ENCODE measurements at regions not wholly inside any gene's neighbourhood (a gene's known extent, or its start where the extent isn't known, plus 50 kb on each side); places are given as distances from the start of the nearest gene placed in this dataset.

DNA sequence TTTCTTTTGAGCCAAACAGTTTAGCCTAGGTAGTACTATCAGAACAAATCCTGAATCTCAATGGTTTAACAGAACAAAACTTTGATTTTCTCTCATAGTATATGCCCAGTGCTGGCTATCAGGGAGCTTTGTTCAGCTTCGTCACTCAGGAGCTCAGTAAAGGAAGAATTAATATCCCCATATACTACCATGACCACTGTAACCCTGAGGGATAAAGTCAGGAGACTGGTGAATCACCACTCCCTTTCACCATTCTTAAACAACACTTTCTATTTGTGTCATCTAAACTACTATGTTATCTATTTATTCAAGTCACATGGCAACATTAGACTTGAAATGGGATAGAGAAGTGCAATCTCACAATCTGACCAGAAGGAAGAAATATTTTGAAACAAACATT is 522.6 kb upstream of the COX7C start:
- no peak overlapping the region for H3K18ac ChIP-seq (ENCODE audit: low read length)
- H4K91ac ChIP-seq (ENCODE audit: low read depth, low read length, poor library complexity): no peak overlapping the region
- no peak overlapping the region for H3K4me3 ChIP-seq (ENCODE audit: low read length in 2 of 2)
- no peak overlapping the region for H4K8ac ChIP-seq (ENCODE audit: low read depth, low read length)
- H3K4ac ChIP-seq (ENCODE audit: low read length): no peak overlapping the region
- no peak overlapping the region for H2BK12ac ChIP-seq (ENCODE audit: low read length)
- no peak overlapping the region for H2AFZ ChIP-seq (ENCODE audit: low read length)
- no peak overlapping the region for H2BK15ac ChIP-seq (ENCODE audit: low read length)
- no peak overlapping the region for H3K9ac ChIP-seq (ENCODE audit: low read depth, low read length, poor library complexity)
- no peak overlapping the region for H2BK5ac ChIP-seq (ENCODE audit: low read length)
- H3K14ac ChIP-seq (ENCODE audit: low read length): no peak overlapping the region
- no peaks in the 10 kb centered on the region for H3K79me1 ChIP-seq (ENCODE audit: low read depth, low read length)
- DNase-seq (ENCODE audit: low spot score): no peak
- H3K27me3 ChIP-seq (ENCODE audit: control insufficient read depth in 3 of 3, insufficient read depth in 3 of 3, low read depth in 1 of 3, low read length in 3 of 3): no peaks in the 10 kb centered on the region
- H2BK120ac ChIP-seq (ENCODE audit: low read depth, low read length): no peak overlapping the region
- no peaks in the 10 kb centered on the region for H3K9me3 ChIP-seq (replicated peaks in 1 of 2; ENCODE audit: control insufficient read depth in 2 of 2, insufficient read depth in 1 of 2, low read depth in 1 of 2, low read length in 2 of 2)
- no peaks in the 10 kb centered on the region for H3K4me1 ChIP-seq (ENCODE audit: control insufficient read depth in 2 of 2, insufficient read depth in 1 of 2, low read depth in 1 of 2, low read length in 2 of 2)
- H2AK5ac ChIP-seq (ENCODE audit: low read depth, low read length): no peak overlapping the region
- H3K27ac ChIP-seq (replicated peaks; ENCODE audit: low read length): no peak overlapping the region
- WGBS, 2 donors (ENCODE audit: extremely low coverage in 2 of 2, insufficient read length in 2 of 2, insufficient replicate concordance in 1 of 2): no CpG with 5 or more reads among the region's 1 CpG
- H3K36me3 ChIP-seq (replicated peaks in 1 of 2; ENCODE audit: control insufficient read depth in 2 of 2, insufficient read depth in 2 of 2, low read length in 2 of 2): no peaks in the 10 kb centered on the region
- no peak overlapping the region for H3K4me2 ChIP-seq (ENCODE audit: insufficient read depth, low read length, poor library complexity, severe bottlenecking)
- H3K23ac ChIP-seq (ENCODE audit: low read depth, low read length, poor library complexity): no peak overlapping the region

DNA sequence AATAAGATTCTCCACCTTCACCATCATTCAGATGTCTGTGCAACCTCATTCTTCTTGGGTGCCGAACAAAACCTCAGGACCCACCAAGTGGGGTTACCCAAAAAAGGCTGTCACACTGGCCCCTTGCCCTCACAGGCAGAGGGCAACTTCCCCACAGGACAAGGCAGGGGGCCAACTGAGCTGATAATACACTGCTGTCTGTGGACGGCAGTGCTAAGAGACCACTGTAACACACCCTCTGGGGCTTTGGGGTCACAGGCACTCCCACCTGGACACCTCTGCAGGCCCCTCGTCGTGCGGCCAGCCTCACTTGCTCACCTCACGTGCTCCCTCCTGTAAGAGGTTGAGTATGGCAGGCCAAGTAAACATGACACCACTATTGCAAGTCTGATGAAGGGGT is 515.8 kb upstream of the COX7C start:
- no peak overlapping the region for H3K4ac ChIP-seq (ENCODE audit: low read length)
- no CpG with 5 or more reads among the region's 6 CpGs for WGBS, 2 donors (ENCODE audit: extremely low coverage in 2 of 2, insufficient read length in 2 of 2, insufficient replicate concordance in 1 of 2)
- no peak overlapping the region for H3K4me3 ChIP-seq (ENCODE audit: low read length in 2 of 2)
- H2BK120ac ChIP-seq (ENCODE audit: low read depth, low read length): no peak overlapping the region
- no peak overlapping the region for H3K4me2 ChIP-seq (ENCODE audit: insufficient read depth, low read length, poor library complexity, severe bottlenecking)
- H3K4me1 ChIP-seq (ENCODE audit: control insufficient read depth in 2 of 2, insufficient read depth in 1 of 2, low read depth in 1 of 2, low read length in 2 of 2): no peaks in the 10 kb centered on the region
- H3K27me3 ChIP-seq (ENCODE audit: control insufficient read depth in 3 of 3, insufficient read depth in 3 of 3, low read depth in 1 of 3, low read length in 3 of 3): no peaks in the 10 kb centered on the region
- DNase-seq (ENCODE audit: low spot score): no peak
- no peak overlapping the region for H2BK15ac ChIP-seq (ENCODE audit: low read length)
- no peak overlapping the region for H4K8ac ChIP-seq (ENCODE audit: low read depth, low read length)
- no peak overlapping the region for H2AFZ ChIP-seq (ENCODE audit: low read length)
- H3K14ac ChIP-seq (ENCODE audit: low read length): no peak overlapping the region
- no peaks in the 10 kb centered on the region for H3K79me1 ChIP-seq (ENCODE audit: low read depth, low read length)
- no peak overlapping the region for H4K91ac ChIP-seq (ENCODE audit: low read depth, low read length, poor library complexity)
- H3K27ac ChIP-seq (replicated peaks; ENCODE audit: low read length): no peak overlapping the region
- no peak overlapping the region for H3K18ac ChIP-seq (ENCODE audit: low read length)
- H3K36me3 ChIP-seq (replicated peaks in 1 of 2; ENCODE audit: control insufficient read depth in 2 of 2, insufficient read depth in 2 of 2, low read length in 2 of 2): no peaks in the 10 kb centered on the region
- no peak overlapping the region for H2AK5ac ChIP-seq (ENCODE audit: low read depth, low read length)
- no peak overlapping the region for H3K9ac ChIP-seq (ENCODE audit: low read depth, low read length, poor library complexity)
- H2BK12ac ChIP-seq (ENCODE audit: low read length): no peak overlapping the region
- no peak overlapping the region for H2BK5ac ChIP-seq (ENCODE audit: low read length)
- no peaks in the 10 kb centered on the region for H3K9me3 ChIP-seq (replicated peaks in 1 of 2; ENCODE audit: control insufficient read depth in 2 of 2, insufficient read depth in 1 of 2, low read depth in 1 of 2, low read length in 2 of 2)
- no peak overlapping the region for H3K23ac ChIP-seq (ENCODE audit: low read depth, low read length, poor library complexity)

DNA sequence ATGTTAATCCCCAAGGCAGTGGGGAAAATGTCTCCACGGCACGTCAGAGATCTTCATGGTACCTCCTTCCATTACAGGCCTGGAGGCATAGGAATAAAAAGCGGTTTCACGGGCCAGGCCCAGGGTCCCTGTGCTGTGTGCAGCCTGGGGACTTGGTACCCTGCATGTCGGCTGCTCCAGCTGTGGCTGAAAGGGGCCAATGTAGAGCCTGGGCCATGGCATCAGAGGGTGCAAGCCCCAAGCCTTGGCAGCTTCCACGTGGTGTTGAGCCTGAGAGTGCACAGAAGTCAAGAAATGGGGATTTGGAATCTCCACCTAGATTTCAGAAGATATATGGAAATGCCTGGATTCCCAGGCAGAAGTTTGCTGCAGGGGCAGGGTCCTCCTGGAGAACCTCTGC is 508.9 kb upstream of the COX7C start:
- Histone ChIP-seq H2BK15ac (ENCODE audit: low read length) (no peak overlapping the region), H3K4me2 (ENCODE audit: insufficient read depth, low read length, poor library complexity, severe bottlenecking) (no peak overlapping the region), H3K9ac (ENCODE audit: low read depth, low read length, poor library complexity) (no peak overlapping the region), H3K79me1 (ENCODE audit: low read depth, low read length) (no peaks in the 10 kb centered on the region), H4K91ac (ENCODE audit: low read depth, low read length, poor library complexity) (no peak overlapping the region), H3K14ac (ENCODE audit: low read length) (no peak overlapping the region), H2AK5ac (ENCODE audit: low read depth, low read length) (no peak overlapping the region), H2BK5ac (ENCODE audit: low read length) (no peak overlapping the region), H3K36me3 (replicated peaks in 1 of 2; ENCODE audit: control insufficient read depth in 2 of 2, insufficient read depth in 2 of 2, low read length in 2 of 2) (no peaks in the 10 kb centered on the region), H3K23ac (ENCODE audit: low read depth, low read length, poor library complexity) (no peak overlapping the region), H4K8ac (ENCODE audit: low read depth, low read length) (no peak overlapping the region), H3K27me3 (ENCODE audit: control insufficient read depth in 3 of 3, insufficient read depth in 3 of 3, low read depth in 1 of 3, low read length in 3 of 3) (no peaks in the 10 kb centered on the region), H2BK12ac (ENCODE audit: low read length) (no peak overlapping the region), H3K27ac (replicated peaks; ENCODE audit: low read length) (no peak overlapping the region), H3K18ac (ENCODE audit: low read length) (no peak overlapping the region), H3K4me1 (ENCODE audit: control insufficient read depth in 2 of 2, insufficient read depth in 1 of 2, low read depth in 1 of 2, low read length in 2 of 2) (no peaks in the 10 kb centered on the region), H3K9me3 (replicated peaks in 1 of 2; ENCODE audit: control insufficient read depth in 2 of 2, insufficient read depth in 1 of 2, low read depth in 1 of 2, low read length in 2 of 2) (no peaks in the 10 kb centered on the region), H3K4me3 (ENCODE audit: low read length in 2 of 2) (no peak overlapping the region), H2AFZ (ENCODE audit: low read length) (no peak overlapping the region), H3K4ac (ENCODE audit: low read length) (no peak overlapping the region), H2BK120ac (ENCODE audit: low read depth, low read length) (no peak overlapping the region)
- DNase-seq (ENCODE audit: low spot score): no peak
- WGBS, 2 donors (ENCODE audit: extremely low coverage in 2 of 2, insufficient read length in 2 of 2, insufficient replicate concordance in 1 of 2): no CpG with 5 or more reads among the region's 6 CpGs

DNA sequence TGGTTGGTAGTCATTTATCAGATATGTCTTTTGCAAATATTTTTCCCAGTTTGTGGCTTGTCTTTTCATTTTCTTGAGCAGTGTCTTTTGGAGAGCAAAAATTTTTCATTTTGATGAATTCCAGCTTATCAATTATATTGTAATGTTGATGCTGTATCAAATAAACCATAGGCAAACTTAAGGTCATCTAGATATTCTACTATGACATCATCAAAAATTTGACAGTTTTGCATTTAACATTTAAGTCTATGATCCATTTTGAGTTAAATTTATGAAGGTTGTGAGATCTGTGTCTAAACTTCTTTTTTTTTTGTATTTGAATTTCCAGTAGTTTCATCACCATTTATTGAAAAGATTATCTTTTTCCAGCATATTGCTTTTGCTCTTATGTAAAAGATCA is 505.5 kb upstream of the COX7C start:
- Histone ChIP-seq H3K79me1 (ENCODE audit: low read depth, low read length) (no peaks in the 10 kb centered on the region), H2AK5ac (ENCODE audit: low read depth, low read length) (no peak overlapping the region), H3K4me3 (ENCODE audit: low read length in 2 of 2) (no peak overlapping the region), H4K8ac (ENCODE audit: low read depth, low read length) (no peak overlapping the region), H3K14ac (ENCODE audit: low read length) (no peak overlapping the region), H3K23ac (ENCODE audit: low read depth, low read length, poor library complexity) (no peak overlapping the region), H2BK15ac (ENCODE audit: low read length) (no peak overlapping the region), H3K4me2 (ENCODE audit: insufficient read depth, low read length, poor library complexity, severe bottlenecking) (no peak overlapping the region), H4K91ac (ENCODE audit: low read depth, low read length, poor library complexity) (no peak overlapping the region), H2BK120ac (ENCODE audit: low read depth, low read length) (no peak overlapping the region), H2BK5ac (ENCODE audit: low read length) (no peak overlapping the region), H3K4ac (ENCODE audit: low read length) (no peak overlapping the region), H2BK12ac (ENCODE audit: low read length) (no peak overlapping the region), H3K36me3 (replicated peaks in 1 of 2; ENCODE audit: control insufficient read depth in 2 of 2, insufficient read depth in 2 of 2, low read length in 2 of 2) (no peaks in the 10 kb centered on the region), H2AFZ (ENCODE audit: low read length) (no peak overlapping the region), H3K27me3 (ENCODE audit: control insufficient read depth in 3 of 3, insufficient read depth in 3 of 3, low read depth in 1 of 3, low read length in 3 of 3) (no peaks in the 10 kb centered on the region), H3K4me1 (ENCODE audit: control insufficient read depth in 2 of 2, insufficient read depth in 1 of 2, low read depth in 1 of 2, low read length in 2 of 2) (no peaks in the 10 kb centered on the region), H3K27ac (replicated peaks; ENCODE audit: low read length) (no peak overlapping the region), H3K9ac (ENCODE audit: low read depth, low read length, poor library complexity) (no peak overlapping the region), H3K18ac (ENCODE audit: low read length) (no peak overlapping the region), H3K9me3 (replicated peaks in 1 of 2; ENCODE audit: control insufficient read depth in 2 of 2, insufficient read depth in 1 of 2, low read depth in 1 of 2, low read length in 2 of 2) (no peaks in the 10 kb centered on the region)
- DNase-seq (ENCODE audit: low spot score): no peak

All from neuronal stem cell (in vitro differentiated cells).